Uterus (tissue), 2 donors: ENCODE measurements at regions not wholly inside any gene's neighbourhood (a gene's known extent, or its start where the extent isn't known, plus 50 kb on each side); places are given as distances from the start of the nearest gene placed in this dataset.

Source experiments
- POLR2A ChIP-seq, 2 donors: fragments of 450-650 bp; IDR thresholded peaks; one replicate each; pipeline ENCODE4 v1.6.1; 2016; ENCODE audit warnings: antibody characterized with exemption in 2 of 2, mild to moderate bottlenecking in 1 of 2, moderate library complexity in 1 of 2
- TF ChIP-seq, protein P1 (sequence below), 4 experiments: fragments of 200-600 bp in 2 of 4; fragments of 450-650 bp in 2 of 4; sonication (generic) in 2 of 4; IDR thresholded peaks; one replicate each; pipeline ENCODE4 v1.5.1; 2016 to 2019; ENCODE audit warnings: antibody characterized with exemption in 4 of 4, mild to moderate bottlenecking in 2 of 4, moderate library complexity in 1 of 4

DNA sequence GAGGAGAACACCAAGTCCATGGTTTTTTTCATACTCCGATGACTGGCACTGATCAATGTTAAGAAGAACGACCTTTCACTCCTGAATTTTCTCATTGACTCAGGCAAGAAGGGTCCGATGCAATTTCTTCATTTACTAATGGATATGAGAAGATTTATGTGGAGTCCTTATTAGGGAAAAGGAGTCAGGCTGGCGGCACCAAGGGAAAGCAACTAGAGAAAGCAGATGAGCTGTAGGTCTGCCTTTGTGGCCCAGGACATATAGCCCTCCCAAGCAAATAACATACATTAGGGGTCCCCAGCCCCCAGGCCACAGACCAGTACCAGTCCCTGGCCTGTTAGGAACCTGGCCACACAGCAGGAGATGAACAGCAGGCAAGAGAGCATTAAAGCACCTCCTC lies 206.8 kb downstream of the KBTBD8 start:
- TF ChIP-seq, protein P1, sequence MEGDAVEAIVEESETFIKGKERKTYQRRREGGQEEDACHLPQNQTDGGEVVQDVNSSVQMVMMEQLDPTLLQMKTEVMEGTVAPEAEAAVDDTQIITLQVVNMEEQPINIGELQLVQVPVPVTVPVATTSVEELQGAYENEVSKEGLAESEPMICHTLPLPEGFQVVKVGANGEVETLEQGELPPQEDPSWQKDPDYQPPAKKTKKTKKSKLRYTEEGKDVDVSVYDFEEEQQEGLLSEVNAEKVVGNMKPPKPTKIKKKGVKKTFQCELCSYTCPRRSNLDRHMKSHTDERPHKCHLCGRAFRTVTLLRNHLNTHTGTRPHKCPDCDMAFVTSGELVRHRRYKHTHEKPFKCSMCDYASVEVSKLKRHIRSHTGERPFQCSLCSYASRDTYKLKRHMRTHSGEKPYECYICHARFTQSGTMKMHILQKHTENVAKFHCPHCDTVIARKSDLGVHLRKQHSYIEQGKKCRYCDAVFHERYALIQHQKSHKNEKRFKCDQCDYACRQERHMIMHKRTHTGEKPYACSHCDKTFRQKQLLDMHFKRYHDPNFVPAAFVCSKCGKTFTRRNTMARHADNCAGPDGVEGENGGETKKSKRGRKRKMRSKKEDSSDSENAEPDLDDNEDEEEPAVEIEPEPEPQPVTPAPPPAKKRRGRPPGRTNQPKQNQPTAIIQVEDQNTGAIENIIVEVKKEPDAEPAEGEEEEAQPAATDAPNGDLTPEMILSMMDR (IDR thresholded peaks at IDR 0.05): no peak
- no peak for TF ChIP-seq POLR2A (IDR thresholded peaks at IDR 0.05)
